ENCODE measurements at regions not wholly inside any gene's neighbourhood (a gene's known extent, or its start where the extent isn't known, plus 50 kb on each side); places are given as distances from the start of the nearest gene placed in this dataset.

DNA sequence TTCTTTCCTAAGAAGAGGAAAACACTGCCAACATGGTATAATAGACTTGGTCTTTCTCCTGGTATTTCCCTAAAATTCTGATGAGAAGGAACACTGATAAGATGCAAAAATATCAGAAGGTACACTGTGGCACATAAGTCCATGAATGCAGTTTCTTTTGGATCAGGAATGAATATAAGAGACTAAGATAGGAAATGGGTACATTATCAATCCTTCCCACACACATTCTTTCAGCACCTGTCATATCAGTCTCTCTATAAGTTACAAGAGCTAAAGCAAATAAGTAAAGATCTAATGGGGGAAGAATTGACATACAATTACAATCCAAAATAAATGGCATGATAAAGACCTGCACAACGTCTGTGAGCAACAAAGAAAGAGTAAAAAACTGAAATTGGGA is 1101.0 kb downstream of the ROBO2 start:
- Histone ChIP-seq H3K27ac (ENCODE audit: low read depth, low read length) (no peak overlapping the region), H3K27me3 (ENCODE audit: control insufficient read depth, insufficient read depth, low read length) (no peaks in the 10 kb centered on the region), H3K4me3 (ENCODE audit: low read depth, low read length) (no peak overlapping the region), H3K9me3 (ENCODE audit: control insufficient read depth, insufficient read depth, low read length) (no peaks in the 10 kb centered on the region), H3K4me1 (ENCODE audit: control insufficient read depth, insufficient read depth, low read length) (no peaks in the 10 kb centered on the region), H3K36me3 (ENCODE audit: control insufficient read depth, insufficient read depth, low read length) (no peaks in the 10 kb centered on the region), H3K9ac (ENCODE audit: low read depth, low read length) (no peak overlapping the region)

DNA sequence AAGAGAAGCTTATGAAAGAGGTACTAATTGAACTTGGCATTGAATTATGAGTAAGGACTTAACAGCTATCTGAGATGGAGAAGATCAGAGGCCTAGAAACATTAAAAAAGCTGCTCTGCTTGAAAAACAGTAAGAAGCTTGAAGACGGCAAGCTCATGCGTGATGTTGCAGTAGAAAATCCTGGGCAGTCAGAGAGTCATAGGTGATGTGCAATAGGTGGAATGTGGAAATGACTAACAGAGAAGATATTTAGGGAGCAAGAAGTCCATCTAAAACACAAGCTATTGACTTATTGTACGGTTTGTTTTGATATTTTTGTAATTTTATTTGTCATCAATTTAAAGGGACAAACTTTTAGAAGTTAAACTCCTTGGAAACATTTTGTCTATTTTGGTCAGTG is 1101.4 kb downstream of the ROBO2 start:
- H3K27me3 ChIP-seq (ENCODE audit: control insufficient read depth, insufficient read depth, low read length) = no peaks in the 10 kb centered on the region

DNA sequence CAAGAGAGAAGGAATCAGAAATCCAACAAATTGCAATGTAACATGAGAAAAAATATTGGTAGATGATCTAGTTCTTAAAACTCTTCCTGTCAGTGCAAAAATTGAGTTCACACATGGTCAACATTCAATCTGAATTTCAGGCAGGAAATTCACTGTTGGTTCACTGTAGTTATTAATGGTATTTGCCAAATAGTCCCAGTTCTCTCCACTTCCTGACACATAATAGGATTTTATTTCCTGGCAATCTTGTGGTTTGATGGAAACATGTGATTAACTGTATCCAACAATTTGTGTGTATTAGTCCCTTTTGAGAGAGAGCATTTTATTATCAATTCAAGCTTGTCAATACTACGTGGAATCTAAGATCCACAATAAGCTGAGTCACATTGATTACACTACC is 1103.1 kb downstream of the ROBO2 start:
- no peak overlapping the region for H3K27ac ChIP-seq (ENCODE audit: low read depth, low read length)

More for the DNA sequence above, 1101.4 kb downstream of the ROBO2 start:
- no peak overlapping the region for H3K27ac ChIP-seq (ENCODE audit: low read depth, low read length)
- H3K9me3 ChIP-seq (ENCODE audit: control insufficient read depth, insufficient read depth, low read length) = no peaks in the 10 kb centered on the region
- no peaks in the 10 kb centered on the region for H3K4me1 ChIP-seq (ENCODE audit: control insufficient read depth, insufficient read depth, low read length)
- no peaks in the 10 kb centered on the region for H3K36me3 ChIP-seq (ENCODE audit: control insufficient read depth, insufficient read depth, low read length)
- no peak overlapping the region for H3K4me3 ChIP-seq (ENCODE audit: low read depth, low read length)
- no peak overlapping the region for H3K9ac ChIP-seq (ENCODE audit: low read depth, low read length)

DNA sequence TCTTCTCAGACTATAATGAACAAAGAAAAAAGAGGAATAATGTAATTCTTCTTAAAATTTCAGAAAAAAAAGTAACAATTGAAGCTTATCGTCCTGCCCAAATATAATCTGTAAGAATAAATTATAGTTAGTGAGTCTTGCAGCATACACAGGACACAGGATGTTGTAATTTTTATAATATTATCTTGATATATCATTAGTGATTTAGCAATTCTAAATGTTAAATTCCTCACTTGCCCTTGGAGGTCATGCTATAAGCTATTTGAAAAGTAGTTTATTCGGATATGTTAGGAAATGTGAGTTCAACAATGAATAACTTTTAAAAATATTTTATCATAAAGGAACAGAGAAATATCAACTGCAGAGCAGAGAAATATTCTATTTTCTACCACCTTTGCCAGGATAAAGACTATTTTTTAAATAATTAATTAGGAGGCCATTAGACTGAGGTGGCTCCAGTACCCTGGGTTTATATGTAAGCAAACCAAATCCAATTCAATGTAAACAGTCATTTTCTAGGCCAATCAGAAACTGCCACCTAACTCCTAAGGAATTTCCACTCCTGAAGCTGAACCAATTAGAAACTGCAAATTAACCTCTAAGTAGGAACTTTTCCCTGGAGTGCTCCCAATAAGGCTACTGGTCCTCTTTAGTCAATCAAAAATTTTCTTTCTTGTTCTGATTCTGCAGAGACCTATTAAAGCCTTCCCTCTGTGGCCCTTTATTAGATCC is 1109.3 kb downstream of the ROBO2 start:
- no peak overlapping the region for H3K4me3 ChIP-seq (ENCODE audit: low read depth, low read length)
- no peaks in the 10 kb centered on the region for H3K27me3 ChIP-seq (ENCODE audit: control insufficient read depth, insufficient read depth, low read length)
- no peak overlapping the region for H3K9ac ChIP-seq (ENCODE audit: low read depth, low read length)
- no peaks in the 10 kb centered on the region for H3K4me1 ChIP-seq (ENCODE audit: control insufficient read depth, insufficient read depth, low read length)
- H3K36me3 ChIP-seq (ENCODE audit: control insufficient read depth, insufficient read depth, low read length) = no peaks in the 10 kb centered on the region
- H3K27ac ChIP-seq (ENCODE audit: low read depth, low read length) = no peak overlapping the region
- no peaks in the 10 kb centered on the region for H3K9me3 ChIP-seq (ENCODE audit: control insufficient read depth, insufficient read depth, low read length)

More for the DNA sequence above, 1103.1 kb downstream of the ROBO2 start:
- H3K4me1 ChIP-seq (ENCODE audit: control insufficient read depth, insufficient read depth, low read length) = no peaks in the 10 kb centered on the region
- H3K9me3 ChIP-seq (ENCODE audit: control insufficient read depth, insufficient read depth, low read length) = no peaks in the 10 kb centered on the region
- H3K4me3 ChIP-seq (ENCODE audit: low read depth, low read length) = no peak overlapping the region
- no peaks in the 10 kb centered on the region for H3K36me3 ChIP-seq (ENCODE audit: control insufficient read depth, insufficient read depth, low read length)
- no peaks in the 10 kb centered on the region for H3K27me3 ChIP-seq (ENCODE audit: control insufficient read depth, insufficient read depth, low read length)
- H3K9ac ChIP-seq (ENCODE audit: low read depth, low read length) = no peak overlapping the region

DNA sequence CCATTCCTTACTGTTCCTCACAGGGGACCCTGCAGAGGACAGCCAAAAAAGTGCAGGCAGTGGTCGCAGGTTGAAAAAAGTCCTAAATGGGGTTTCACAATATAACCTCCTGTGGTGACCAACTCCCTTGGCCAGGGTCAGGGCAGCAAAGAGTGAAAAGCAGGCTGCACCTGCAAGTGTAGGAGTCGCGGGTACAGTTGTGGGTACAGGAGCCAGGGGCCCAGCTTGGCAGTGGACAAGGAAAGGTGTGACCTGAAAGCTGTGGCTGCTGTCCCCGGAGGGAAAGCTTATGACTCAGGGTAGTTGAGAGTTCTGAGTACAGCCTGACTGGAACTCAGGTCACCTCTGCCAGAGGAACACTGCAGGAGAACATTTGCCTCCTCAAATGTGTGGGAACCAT is 1114.1 kb downstream of the ROBO2 start:
- H3K27me3 ChIP-seq (ENCODE audit: control insufficient read depth, insufficient read depth, low read length) = no peaks in the 10 kb centered on the region
- H3K4me3 ChIP-seq (ENCODE audit: low read depth, low read length) = no peak overlapping the region
- H3K4me1 ChIP-seq (ENCODE audit: control insufficient read depth, insufficient read depth, low read length) = no peaks in the 10 kb centered on the region
- H3K9me3 ChIP-seq (ENCODE audit: control insufficient read depth, insufficient read depth, low read length) = no peaks in the 10 kb centered on the region
- no peaks in the 10 kb centered on the region for H3K36me3 ChIP-seq (ENCODE audit: control insufficient read depth, insufficient read depth, low read length)
- H3K27ac ChIP-seq (ENCODE audit: low read depth, low read length) = no peak overlapping the region
- H3K9ac ChIP-seq (ENCODE audit: low read depth, low read length) = no peak overlapping the region

DNA sequence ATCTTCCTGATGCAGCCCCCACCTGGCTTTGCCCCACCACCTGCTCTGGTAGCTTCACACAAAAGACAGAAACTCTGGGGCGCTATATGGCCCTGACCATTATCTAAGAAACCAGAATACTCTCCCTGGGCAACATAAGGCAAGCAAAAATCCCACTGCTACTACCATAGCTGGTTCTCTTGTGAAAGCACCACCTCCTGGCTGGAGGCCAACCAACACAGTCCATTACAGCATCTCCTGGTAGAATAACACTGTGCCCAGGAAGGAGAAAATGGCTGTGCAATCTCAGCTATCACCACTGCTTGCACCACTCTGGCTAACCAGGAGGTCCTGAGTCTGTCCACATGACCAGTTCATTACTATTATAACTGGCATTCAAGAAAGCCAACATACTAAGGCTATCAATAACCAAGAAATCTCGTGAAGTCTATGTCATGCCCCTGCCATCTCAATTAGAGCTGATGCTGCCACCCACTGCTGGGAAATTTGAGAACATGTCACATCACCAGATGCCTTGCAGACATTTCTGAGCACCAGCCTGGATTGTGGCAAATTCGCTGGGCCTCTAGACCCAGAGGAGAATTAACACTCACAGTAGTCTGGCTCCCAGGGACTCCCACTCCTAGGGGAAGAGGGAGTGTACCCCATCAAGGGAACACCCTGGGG is 1114.8 kb downstream of the ROBO2 start:
- H3K27ac ChIP-seq (ENCODE audit: low read depth, low read length) = no peak overlapping the region
- H3K27me3 ChIP-seq (ENCODE audit: control insufficient read depth, insufficient read depth, low read length) = no peaks in the 10 kb centered on the region
- no peaks in the 10 kb centered on the region for H3K4me1 ChIP-seq (ENCODE audit: control insufficient read depth, insufficient read depth, low read length)
- H3K36me3 ChIP-seq (ENCODE audit: control insufficient read depth, insufficient read depth, low read length) = no peaks in the 10 kb centered on the region
- no peak overlapping the region for H3K4me3 ChIP-seq (ENCODE audit: low read depth, low read length)
- no peak overlapping the region for H3K9ac ChIP-seq (ENCODE audit: low read depth, low read length)
- H3K9me3 ChIP-seq (ENCODE audit: control insufficient read depth, insufficient read depth, low read length) = no peaks in the 10 kb centered on the region

DNA sequence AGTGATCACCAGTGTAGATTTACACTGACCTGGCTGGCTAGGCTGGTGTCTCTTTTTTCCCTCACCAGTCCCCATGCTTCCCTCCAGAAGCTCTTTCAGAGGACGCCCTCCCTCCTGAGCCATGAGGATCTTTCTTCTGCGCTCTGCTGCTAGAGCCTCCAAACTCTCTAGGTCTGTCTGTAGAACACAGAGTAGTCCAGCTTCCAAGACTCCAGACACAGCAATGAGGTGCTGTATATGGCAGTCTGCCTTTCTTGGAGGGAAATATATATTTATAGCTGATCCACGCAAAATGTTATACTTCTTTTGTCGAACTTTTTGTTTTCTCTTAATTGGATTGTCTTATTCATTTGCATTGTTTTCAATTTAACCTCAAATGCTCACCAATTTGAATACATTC is 1121.8 kb downstream of the ROBO2 start:
- no peaks in the 10 kb centered on the region for H3K36me3 ChIP-seq (ENCODE audit: control insufficient read depth, insufficient read depth, low read length)
- H3K27me3 ChIP-seq (ENCODE audit: control insufficient read depth, insufficient read depth, low read length) = no peaks in the 10 kb centered on the region
- no peaks in the 10 kb centered on the region for H3K9me3 ChIP-seq (ENCODE audit: control insufficient read depth, insufficient read depth, low read length)
- no peak overlapping the region for H3K27ac ChIP-seq (ENCODE audit: low read depth, low read length)
- H3K4me3 ChIP-seq (ENCODE audit: low read depth, low read length) = no peak overlapping the region
- H3K4me1 ChIP-seq (ENCODE audit: control insufficient read depth, insufficient read depth, low read length) = 0 out of 2 replicates have a peak, but pooled peaks cover 6% of the 10 kb centered on the region
- no peak overlapping the region for H3K9ac ChIP-seq (ENCODE audit: low read depth, low read length)

DNA sequence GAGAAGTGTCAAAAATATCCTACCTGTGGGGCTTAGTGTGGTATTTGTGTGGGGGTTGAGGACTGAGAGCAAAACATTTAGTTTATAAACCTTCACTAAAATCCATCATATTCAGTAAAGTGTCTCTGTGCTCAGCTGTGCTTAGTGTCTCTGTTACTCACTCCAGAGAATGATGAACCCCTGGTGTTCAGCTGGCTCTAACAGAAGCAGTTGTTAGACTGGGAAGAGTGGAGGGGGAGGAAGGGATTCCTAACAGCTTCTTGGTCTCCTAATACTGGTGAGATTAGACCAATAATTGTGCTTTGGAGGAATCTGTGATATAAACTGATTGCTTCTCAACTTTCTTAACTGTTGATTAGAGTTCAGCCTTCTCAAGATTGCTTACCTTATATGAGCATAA is 1123.5 kb downstream of the ROBO2 start:
- Histone ChIP-seq H3K36me3 (ENCODE audit: control insufficient read depth, insufficient read depth, low read length) (no peaks in the 10 kb centered on the region), H3K4me3 (ENCODE audit: low read depth, low read length) (no peak overlapping the region), H3K9me3 (ENCODE audit: control insufficient read depth, insufficient read depth, low read length) (no peaks in the 10 kb centered on the region), H3K27ac (ENCODE audit: low read depth, low read length) (no peak overlapping the region), H3K9ac (ENCODE audit: low read depth, low read length) (no peak overlapping the region), H3K27me3 (ENCODE audit: control insufficient read depth, insufficient read depth, low read length) (no peaks in the 10 kb centered on the region), H3K4me1 (ENCODE audit: control insufficient read depth, insufficient read depth, low read length) (0 out of 2 replicates have a peak, but pooled peaks cover 6% of the 10 kb centered on the region)

DNA sequence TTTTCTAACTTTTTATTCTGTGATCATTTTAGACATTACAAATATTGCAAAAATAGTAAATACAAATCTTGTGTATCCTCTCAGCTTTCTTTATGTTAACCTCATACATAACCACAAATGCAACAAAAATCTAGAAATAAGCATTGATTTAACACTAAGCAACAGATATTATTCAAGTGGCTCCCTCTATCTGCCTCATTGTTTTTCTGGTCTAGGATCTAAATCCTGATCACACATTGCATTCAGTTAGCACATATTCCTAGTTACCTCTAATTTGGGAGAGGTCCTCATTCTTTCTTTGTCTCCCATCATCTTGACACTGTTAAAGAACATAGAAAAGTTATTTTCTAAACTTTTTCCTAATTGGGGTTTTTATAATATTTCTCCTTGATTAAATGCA is 1126.0 kb downstream of the ROBO2 start:
- Histone ChIP-seq H3K27me3 (ENCODE audit: control insufficient read depth, insufficient read depth, low read length) (no peaks in the 10 kb centered on the region), H3K36me3 (ENCODE audit: control insufficient read depth, insufficient read depth, low read length) (no peaks in the 10 kb centered on the region), H3K4me1 (ENCODE audit: control insufficient read depth, insufficient read depth, low read length) (peaks cover 15% of the 10 kb centered on the region), H3K4me3 (ENCODE audit: low read depth, low read length) (no peak overlapping the region), H3K9me3 (ENCODE audit: control insufficient read depth, insufficient read depth, low read length) (no peaks in the 10 kb centered on the region), H3K27ac (ENCODE audit: low read depth, low read length) (no peak overlapping the region), H3K9ac (ENCODE audit: low read depth, low read length) (no peak overlapping the region)

DNA sequence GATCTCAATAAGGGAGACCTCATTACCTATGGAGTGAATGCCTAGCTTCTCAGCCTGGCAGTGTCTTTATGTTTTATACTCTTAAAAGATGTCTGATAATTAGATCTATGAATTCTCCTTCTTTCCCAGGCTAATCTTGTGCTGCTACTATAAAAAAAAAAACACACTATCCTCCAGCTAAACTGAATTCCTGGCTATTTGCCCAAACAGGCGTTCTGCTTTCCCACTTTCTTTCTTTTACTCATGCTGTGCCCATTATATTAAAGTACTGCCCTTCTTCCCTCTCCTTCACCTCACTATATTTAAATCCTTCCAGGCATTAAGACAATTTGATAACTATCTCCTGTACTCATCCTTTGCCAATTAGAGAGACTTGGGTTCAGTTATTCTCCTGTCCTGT is 1134.9 kb downstream of the ROBO2 start:
- Histone ChIP-seq H3K27ac (ENCODE audit: low read depth, low read length) (no peak overlapping the region), H3K4me3 (ENCODE audit: low read depth, low read length) (no peak overlapping the region), H3K9me3 (ENCODE audit: control insufficient read depth, insufficient read depth, low read length) (no peaks in the 10 kb centered on the region), H3K9ac (ENCODE audit: low read depth, low read length) (no peak overlapping the region), H3K36me3 (ENCODE audit: control insufficient read depth, insufficient read depth, low read length) (no peaks in the 10 kb centered on the region), H3K27me3 (ENCODE audit: control insufficient read depth, insufficient read depth, low read length) (no peaks in the 10 kb centered on the region), H3K4me1 (ENCODE audit: control insufficient read depth, insufficient read depth, low read length) (peaks cover 18% of the 10 kb centered on the region)

DNA sequence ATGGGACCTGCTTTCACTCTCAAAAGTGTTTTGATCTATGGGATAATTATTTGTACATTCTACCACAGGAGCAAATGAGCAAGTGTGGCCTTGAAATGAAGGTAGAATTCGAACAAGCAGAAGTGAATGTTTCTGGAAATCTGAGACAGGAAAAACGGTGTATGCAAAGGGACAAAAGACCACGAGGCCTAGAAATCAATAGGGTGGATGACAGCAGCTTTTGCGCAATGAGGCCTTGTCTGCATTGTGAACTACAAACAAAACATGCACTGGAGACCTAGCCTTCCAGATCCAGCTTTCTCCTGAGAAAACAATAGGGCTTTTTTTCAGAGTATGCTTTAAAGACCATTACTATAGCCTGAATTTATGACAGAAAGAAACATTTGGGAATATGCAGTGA is 1137.0 kb downstream of the ROBO2 start:
- no peak overlapping the region for H3K9ac ChIP-seq (ENCODE audit: low read depth, low read length)
- no peak overlapping the region for H3K27ac ChIP-seq (ENCODE audit: low read depth, low read length)
- no peaks in the 10 kb centered on the region for H3K36me3 ChIP-seq (ENCODE audit: control insufficient read depth, insufficient read depth, low read length)
- H3K4me3 ChIP-seq (ENCODE audit: low read depth, low read length) = no peak overlapping the region
- peaks cover 18% of the 10 kb centered on the region for H3K4me1 ChIP-seq (ENCODE audit: control insufficient read depth, insufficient read depth, low read length)
- H3K27me3 ChIP-seq (ENCODE audit: control insufficient read depth, insufficient read depth, low read length) = no peaks in the 10 kb centered on the region
- H3K9me3 ChIP-seq (ENCODE audit: control insufficient read depth, insufficient read depth, low read length) = no peaks in the 10 kb centered on the region
